BE2C (cell line): ENCODE measurements at regions not wholly inside any gene's neighbourhood (a gene's known extent, or its start where the extent isn't known, plus 50 kb on each side); places are given as distances from the start of the nearest gene placed in this dataset.

Experiments used
- DNase-seq: peaks from one replicate; pipeline ENCODE4 v3.0.0-alpha.2; 2020
- H3K27me3 ChIP-seq: fragments of 250-450 bp; sonication (Bioruptor Pico); 2 replicates; pipeline ENCODE4 v1.5.1; 2020; ENCODE audit warnings: mild to moderate bottlenecking
- H3K36me3 ChIP-seq: fragments of 250-450 bp; sonication (Bioruptor Pico); 2 replicates; pipeline ENCODE4 v1.5.1; 2020; ENCODE audit warnings: mild to moderate bottlenecking
- H3K4me1 ChIP-seq: fragments of 250-450 bp; sonication (Bioruptor Pico); 2 replicates; pipeline ENCODE4 v1.5.1; 2020
- H3K4me3 ChIP-seq: 2 replicates; pipeline ENCODE4 v1.5.1; 2011; ENCODE audit warnings: low read depth, low read length
- H3K9me3 ChIP-seq: fragments of 250-450 bp; sonication (Bioruptor Pico); 2 replicates; pipeline ENCODE4 v1.5.1; 2020
- CTCF ChIP-seq: IDR thresholded peaks from 2 replicates; pipeline ENCODE4 v1.5.1; 2012; ENCODE audit warnings: mild to moderate bottlenecking, low read depth, low read length

- Histone ChIP-seq H3K4me3 (no peak overlapping the region), H3K4me1 (no peaks in the 10 kb centered on the region), H3K27me3 (no peaks in the 10 kb centered on the region), H3K9me3 (no peaks in the 10 kb centered on the region), H3K36me3 (no peaks in the 10 kb centered on the region)
- TF ChIP-seq CTCF: no peak
- no peak for DNase-seq
Observed at GRCh38 chr17:69732272-69732918, 317.9 kb downstream of the MAP2K6 start.

- no peak for DNase-seq
- Histone ChIP-seq H3K4me3 (no peak overlapping the region), H3K9me3 (no peaks in the 10 kb centered on the region), H3K4me1 (no peaks in the 10 kb centered on the region), H3K36me3 (no peaks in the 10 kb centered on the region), H3K27me3 (no peaks in the 10 kb centered on the region)
- no peak for TF ChIP-seq CTCF
Observed at GRCh38 chr17:69733171-69734012, 318.9 kb downstream of the MAP2K6 start.

- H3K27me3 ChIP-seq: no peaks in the 10 kb centered on the region
- DNase-seq: no peak
Observed at GRCh38 chr17:69734656-69735055, 320.2 kb downstream of the MAP2K6 start.

GRCh38 chr17:69735285-69735684 lies 320.8 kb downstream of the MAP2K6 start:
- no peaks in the 10 kb centered on the region for H3K36me3 ChIP-seq
- H3K27me3 ChIP-seq: no peaks in the 10 kb centered on the region
- H3K4me3 ChIP-seq: no peak overlapping the region
- no peak for TF ChIP-seq CTCF
- H3K9me3 ChIP-seq: no peaks in the 10 kb centered on the region
- H3K4me1 ChIP-seq: no peaks in the 10 kb centered on the region
- no peak for DNase-seq

More at GRCh38 chr17:69734656-69735055, 320.2 kb downstream of the MAP2K6 start:
- TF ChIP-seq CTCF: no peak
- no peaks in the 10 kb centered on the region for H3K9me3 ChIP-seq
- no peaks in the 10 kb centered on the region for H3K4me1 ChIP-seq
- H3K36me3 ChIP-seq: no peaks in the 10 kb centered on the region
- no peak overlapping the region for H3K4me3 ChIP-seq

- Histone ChIP-seq H3K9me3 (no peaks in the 10 kb centered on the region; the same call in 1 of the 2 replicates), H3K36me3 (no peaks in the 10 kb centered on the region), H3K4me3 (no peak overlapping the region), H3K4me1 (no peaks in the 10 kb centered on the region), H3K27me3 (no peaks in the 10 kb centered on the region)
- DNase-seq: no peak
- TF ChIP-seq CTCF: no peak
Observed at GRCh38 chr17:69743091-69743490, 328.6 kb downstream of the MAP2K6 start.
